NT2/D1 (cell line): ENCODE measurements at regions not wholly inside any gene's neighbourhood (a gene's known extent, or its start where the extent isn't known, plus 50 kb on each side); places are given as distances from the start of the nearest gene placed in this dataset.
A peak's percentile ranks its signal among the peaks of the same experiment; 100 is the strongest.

ENCODE experiments used
- DNase-seq: peaks from one replicate; pipeline ENCODE4 v3.0.0-alpha.2; 2011; ENCODE audit warnings: low read depth, low spot score
- H3K27me3 ChIP-seq: 2 replicates; pipeline ENCODE4 v1.6.0; 2011; ENCODE audit warnings: mild to moderate bottlenecking; ENCODE audit not compliant: insufficient read length, insufficient read depth
- H3K36me3 ChIP-seq: 2 replicates; pipeline ENCODE4 v1.6.1; 2011; ENCODE audit warnings: mild to moderate bottlenecking, low read length, mixed read lengths; ENCODE audit not compliant: insufficient read depth, insufficient read length
- H3K4me1 ChIP-seq: 2 replicates; pipeline ENCODE4 v1.5.1; 2011; ENCODE audit not compliant: insufficient read depth, insufficient read length
- H3K4me3 ChIP-seq: 2 replicates; pipeline ENCODE4 v1.5.1; 2011; ENCODE audit warnings: low read depth; ENCODE audit not compliant: insufficient read length
- H3K9ac ChIP-seq: 2 replicates; pipeline ENCODE4 v1.6.0; 2011; ENCODE audit warnings: low read depth; ENCODE audit not compliant: insufficient read length
- H3K9me3 ChIP-seq: 2 replicates; pipeline ENCODE4 v1.5.1; 2011; ENCODE audit warnings: mild to moderate bottlenecking, low read length; ENCODE audit not compliant: insufficient read depth
- SUZ12 ChIP-seq: IDR thresholded peaks from 2 replicates; pipeline ENCODE4 v1.6.1; 2011; ENCODE audit not compliant: insufficient read length, insufficient read depth; ENCODE audit errors: extremely low read depth
- YY1 ChIP-seq: IDR thresholded peaks from 2 replicates; pipeline ENCODE4 v1.6.1; 2011; ENCODE audit not compliant: insufficient read length, insufficient read depth
- ZNF274 ChIP-seq: IDR thresholded peaks from 2 replicates; pipeline ENCODE4 v1.6.1; 2011; ENCODE audit warnings: mild to moderate bottlenecking, low read depth, low read length

- Histone ChIP-seq H3K9ac (no peak overlapping the region), H3K4me1 (no peaks in the 10 kb centered on the region), H3K27me3 (no peaks in the 10 kb centered on the region), H3K4me3 (no peak overlapping the region), H3K36me3 (no peaks in the 10 kb centered on the region), H3K9me3 (no peaks in the 10 kb centered on the region)
- no peak for DNase-seq
- no peak for TF ChIP-seq ZNF274
- no peak for TF ChIP-seq YY1
- no peak for TF ChIP-seq SUZ12
Observed at GRCh38 chr3:64763980-64764379, 76.2 kb upstream of the ADAMTS9 start.

GRCh38 chr3:64761729-64762128 is 73.9 kb upstream of the ADAMTS9 start:
- H3K36me3 ChIP-seq, result no peaks in the 10 kb centered on the region
- H3K9me3 ChIP-seq, result no peaks in the 10 kb centered on the region
- H3K4me3 ChIP-seq, result no peak overlapping the region
- H3K27me3 ChIP-seq, result no peaks in the 10 kb centered on the region
- no peak overlapping the region for H3K9ac ChIP-seq
- TF ChIP-seq SUZ12 (no peak), YY1 (no peak), ZNF274 (no peak)
- no peak for DNase-seq
- no peaks in the 10 kb centered on the region for H3K4me1 ChIP-seq

GRCh38 chr3:64760258-64760657 is 72.5 kb upstream of the ADAMTS9 start:
- H3K27me3 ChIP-seq, result no peaks in the 10 kb centered on the region
- TF ChIP-seq SUZ12, result no peak
- no peak for TF ChIP-seq YY1
- TF ChIP-seq ZNF274, result no peak
- H3K4me1 ChIP-seq, result no peaks in the 10 kb centered on the region
- H3K9ac ChIP-seq, result no peak overlapping the region
- no peak overlapping the region for H3K4me3 ChIP-seq
- H3K36me3 ChIP-seq, result no peaks in the 10 kb centered on the region
- no peaks in the 10 kb centered on the region for H3K9me3 ChIP-seq
- no peak for DNase-seq

- H3K36me3 ChIP-seq, result no peaks in the 10 kb centered on the region
- TF ChIP-seq ZNF274 (no peak), YY1 (no peak), SUZ12 (no peak)
- no peaks in the 10 kb centered on the region for H3K27me3 ChIP-seq
- no peak for DNase-seq
- H3K4me1 ChIP-seq, result no peaks in the 10 kb centered on the region
- H3K4me3 ChIP-seq, result no peak overlapping the region
- H3K9me3 ChIP-seq, result no peaks in the 10 kb centered on the region
- no peak overlapping the region for H3K9ac ChIP-seq
Observed at GRCh38 chr3:64759811-64760210, 72.0 kb upstream of the ADAMTS9 start.

- no peak for DNase-seq
Observed at GRCh38 chr3:64756398-64756986, 68.7 kb upstream of the ADAMTS9 start.

GRCh38 chr3:64748244-64748904 is 60.6 kb upstream of the ADAMTS9 start:
- Histone ChIP-seq H3K4me3 (no peak overlapping the region), H3K9ac (no peak overlapping the region), H3K4me1 (peaks cover 2% of the 10 kb centered on the region), H3K9me3 (no peaks in the 10 kb centered on the region), H3K36me3 (no peaks in the 10 kb centered on the region), H3K27me3 (no peaks in the 10 kb centered on the region)
- DNase-seq, result peak; percentile 79
- TF ChIP-seq SUZ12, result no peak
- TF ChIP-seq YY1, result no peak
- TF ChIP-seq ZNF274, result no peak

More at GRCh38 chr3:64756398-64756986, 68.7 kb upstream of the ADAMTS9 start:
- H3K9me3 ChIP-seq, result no peaks in the 10 kb centered on the region
- H3K36me3 ChIP-seq, result no peaks in the 10 kb centered on the region
- H3K4me3 ChIP-seq, result no peak overlapping the region
- H3K9ac ChIP-seq, result no peak overlapping the region
- no peak for TF ChIP-seq ZNF274
- no peak for TF ChIP-seq YY1
- no peak for TF ChIP-seq SUZ12
- H3K27me3 ChIP-seq, result no peaks in the 10 kb centered on the region
- no peaks in the 10 kb centered on the region for H3K4me1 ChIP-seq

- H3K9ac ChIP-seq, result no peak overlapping the region
- no peak for DNase-seq
- TF ChIP-seq SUZ12 (no peak), ZNF274 (no peak), YY1 (no peak)
- H3K4me3 ChIP-seq, result no peak overlapping the region
- H3K9me3 ChIP-seq, result no peaks in the 10 kb centered on the region
- H3K36me3 ChIP-seq, result no peaks in the 10 kb centered on the region
- H3K4me1 ChIP-seq, result peaks cover 2% of the 10 kb centered on the region
- H3K27me3 ChIP-seq, result no peaks in the 10 kb centered on the region
Observed at GRCh38 chr3:64747679-64748078, 59.9 kb upstream of the ADAMTS9 start.
